CD14-positive monocyte (primary cell): ENCODE measurements at regions not wholly inside any gene's neighbourhood (a gene's known extent, or its start where the extent isn't known, plus 50 kb on each side); places are given as distances from the start of the nearest gene placed in this dataset.

ENCODE experiments used
- DNase-seq, 3 donors: peaks; one replicate each; pipeline ENCODE4 v3.0.0-alpha.2; 2011 to 2022
- H2AFZ ChIP-seq: 2 replicates; pipeline ENCODE4 v1.6.0; 2012; ENCODE audit warnings: mild to moderate bottlenecking, low read depth, low read length, inconsistent platforms; ENCODE audit not compliant: insufficient read depth, poor library complexity, severe bottlenecking
- H3K27ac ChIP-seq, 2 donors: 1 replicate in 1 of 2; 2 replicates in 1 of 2; pipeline ENCODE4 v1.5.1; 2012 to 2013; ENCODE audit warnings: low read length in 2 of 2, control low read depth in 1 of 2, inconsistent platforms in 1 of 2, low read depth in 1 of 2, mild to moderate bottlenecking in 1 of 2
- H3K27me3 ChIP-seq, 2 donors: one replicate each; pipeline versions ENCODE4 v1.6.0 to v1.6.1; 2011 to 2013; ENCODE audit warnings: low read length in 2 of 2; ENCODE audit not compliant: control insufficient read depth in 2 of 2, insufficient read depth in 2 of 2
- H3K36me3 ChIP-seq, 2 donors: replicated peaks in 1 of 2; 1 replicate in 1 of 2; 2 replicates in 1 of 2; pipeline versions ENCODE4 v1.5.1 to v1.6.1; 2012 to 2013; ENCODE audit warnings: low read length in 2 of 2, control low read depth in 1 of 2, inconsistent platforms in 1 of 2, mild to moderate bottlenecking in 1 of 2; ENCODE audit not compliant: insufficient read depth in 2 of 2, control insufficient read depth in 1 of 2
- H3K4me1 ChIP-seq, 2 donors: 1 replicate in 1 of 2; 2 replicates in 1 of 2; pipeline versions ENCODE4 v1.5.1 to v1.6.1; 2012 to 2013; ENCODE audit warnings: low read length in 2 of 2, control low read depth in 1 of 2, inconsistent platforms in 1 of 2, mild to moderate bottlenecking in 1 of 2, moderate library complexity in 1 of 2; ENCODE audit not compliant: insufficient read depth in 2 of 2, control insufficient read depth in 1 of 2
- H3K4me2 ChIP-seq: replicated peaks from 2 replicates; pipeline ENCODE3; 2012; ENCODE audit warnings: low read length, moderate library complexity, mild to moderate bottlenecking; ENCODE audit not compliant: poor library complexity, severe bottlenecking; ENCODE audit errors: extremely low read depth
- H3K4me3 ChIP-seq, 3 experiments: fragments of 200-600 bp in 1 of 3; sonication (generic) in 1 of 3; replicated peaks in 1 of 3; 1 replicate in 2 of 3; 2 replicates in 1 of 3; pipeline ENCODE4 v1.5.1; 2011 to 2013; ENCODE audit warnings: low read length in 3 of 3, mild to moderate bottlenecking in 3 of 3, control low read depth in 2 of 3, low read depth in 2 of 3, inconsistent platforms in 1 of 3, moderate library complexity in 1 of 3
- H3K79me2 ChIP-seq: 2 replicates; pipeline ENCODE4 v1.6.0; 2012; ENCODE audit warnings: mild to moderate bottlenecking, control low read depth, inconsistent platforms, low read length, moderate library complexity; ENCODE audit not compliant: insufficient read depth
- H3K9ac ChIP-seq: 2 replicates; pipeline ENCODE4 v1.6.0; 2017; ENCODE audit warnings: low read length, mild to moderate bottlenecking; ENCODE audit not compliant: insufficient read depth, poor library complexity, severe bottlenecking
- H3K9me3 ChIP-seq, 2 donors: replicated peaks in 1 of 2; 1 replicate in 1 of 2; 2 replicates in 1 of 2; pipeline versions ENCODE4 v1.5.1 to v1.6.1; 2012 to 2013; ENCODE audit warnings: low read length in 2 of 2, control low read depth in 1 of 2; ENCODE audit not compliant: control insufficient read depth in 1 of 2, insufficient read depth in 1 of 2
- H4K20me1 ChIP-seq: 2 replicates; pipeline ENCODE4 v1.6.0; 2012; ENCODE audit warnings: mild to moderate bottlenecking, low read length, control low read depth, moderate library complexity; ENCODE audit not compliant: insufficient read depth
- H3K27ac Mint-ChIP-seq, 7 donors: one replicate each; pipeline ENCODE4 v1.8.0; 2020; ENCODE audit warnings: mild to moderate bottlenecking in 7 of 7, mixed read lengths in 7 of 7, moderate library complexity in 6 of 7, inconsistent platforms in 2 of 7
- H3K27me3 Mint-ChIP-seq, 3 donors: one replicate each; pipeline ENCODE4 v1.8.0; 2021 to 2022; ENCODE audit warnings: low read depth in 3 of 3, mild to moderate bottlenecking in 3 of 3, mixed read lengths in 3 of 3, moderate library complexity in 3 of 3, inconsistent platforms in 1 of 3
- H3K36me3 Mint-ChIP-seq, 2 donors: one replicate each; pipeline ENCODE4 v1.8.0; 2020; ENCODE audit warnings: mixed read lengths in 2 of 2, inconsistent platforms in 1 of 2, mild to moderate bottlenecking in 1 of 2
- H3K4me1 Mint-ChIP-seq: one replicate; pipeline ENCODE4 v1.8.0; 2020; ENCODE audit warnings: mild to moderate bottlenecking, mixed read lengths
- H3K4me3 Mint-ChIP-seq, 2 donors: one replicate each; pipeline ENCODE4 v1.8.0; 2020; ENCODE audit warnings: mild to moderate bottlenecking in 2 of 2, mixed read lengths in 2 of 2, moderate library complexity in 1 of 2
- H3K9me3 Mint-ChIP-seq, 7 donors: one replicate each; pipeline ENCODE4 v1.8.0; 2020 to 2022; ENCODE audit warnings: mixed read lengths in 7 of 7, mild to moderate bottlenecking in 6 of 7, moderate library complexity in 6 of 7, inconsistent platforms in 2 of 7
- WGBS: methylation state at CpG from one replicate; pipeline ENCODE4 v1.1.5; 2013; ENCODE audit warnings: missing lambda C conversion rate; ENCODE audit not compliant: insufficient coverage; 5-methylcytosine and 5-hydroxymethylcytosine counted together
- intact Hi-C, 2 donors: fragments of 100-400 bp; cut with micrococcal nuclease; formaldehyde crosslinking; loops; one replicate each; pipeline versions ENCODE4 v1.15.0 to v1.15.1; 2023
- TF ChIP-seq, protein P1 (sequence below): fragments of 200-600 bp; IDR thresholded peaks from one replicate; pipeline ENCODE4 v1.8.0; 2022; ENCODE audit warnings: antibody characterized with exemption, mild to moderate bottlenecking

- no peak overlapping the region for H3K27ac ChIP-seq
- Mint-ChIP-seq H3K27ac (no peak overlapping the region), H3K4me1 (no peaks in the 10 kb centered on the region), H3K36me3 (no peaks in the 10 kb centered on the region), H3K27me3 (peaks cover 0 to 6% (median 3%) of the 10 kb centered on the region in 3 donors), H3K4me3 (no peak overlapping the region), H3K9me3 (peaks cover 0 to 13% (median 2%) of the 10 kb centered on the region in 7 donors)
- H3K4me2 ChIP-seq = no peak overlapping the region
- no peaks in the 10 kb centered on the region for H3K79me2 ChIP-seq
- no peaks in the 10 kb centered on the region for H3K36me3 ChIP-seq
- no peak for DNase-seq
- no peaks in the 10 kb centered on the region for H3K4me1 ChIP-seq
- H4K20me1 ChIP-seq = no peaks in the 10 kb centered on the region
- TF ChIP-seq, protein P1, sequence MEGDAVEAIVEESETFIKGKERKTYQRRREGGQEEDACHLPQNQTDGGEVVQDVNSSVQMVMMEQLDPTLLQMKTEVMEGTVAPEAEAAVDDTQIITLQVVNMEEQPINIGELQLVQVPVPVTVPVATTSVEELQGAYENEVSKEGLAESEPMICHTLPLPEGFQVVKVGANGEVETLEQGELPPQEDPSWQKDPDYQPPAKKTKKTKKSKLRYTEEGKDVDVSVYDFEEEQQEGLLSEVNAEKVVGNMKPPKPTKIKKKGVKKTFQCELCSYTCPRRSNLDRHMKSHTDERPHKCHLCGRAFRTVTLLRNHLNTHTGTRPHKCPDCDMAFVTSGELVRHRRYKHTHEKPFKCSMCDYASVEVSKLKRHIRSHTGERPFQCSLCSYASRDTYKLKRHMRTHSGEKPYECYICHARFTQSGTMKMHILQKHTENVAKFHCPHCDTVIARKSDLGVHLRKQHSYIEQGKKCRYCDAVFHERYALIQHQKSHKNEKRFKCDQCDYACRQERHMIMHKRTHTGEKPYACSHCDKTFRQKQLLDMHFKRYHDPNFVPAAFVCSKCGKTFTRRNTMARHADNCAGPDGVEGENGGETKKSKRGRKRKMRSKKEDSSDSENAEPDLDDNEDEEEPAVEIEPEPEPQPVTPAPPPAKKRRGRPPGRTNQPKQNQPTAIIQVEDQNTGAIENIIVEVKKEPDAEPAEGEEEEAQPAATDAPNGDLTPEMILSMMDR = no peak
- H3K27me3 ChIP-seq = no peaks in the 10 kb centered on the region
- no peak overlapping the region for H2AFZ ChIP-seq
- no peaks in the 10 kb centered on the region for H3K9me3 ChIP-seq
- no peak overlapping the region for H3K4me3 ChIP-seq
- intact Hi-C loops = no loop called here
- no peak overlapping the region for H3K9ac ChIP-seq
Observed at GRCh38 chr3:159158801-159159200, 356.9 kb downstream of the MFSD1 start.

DNA sequence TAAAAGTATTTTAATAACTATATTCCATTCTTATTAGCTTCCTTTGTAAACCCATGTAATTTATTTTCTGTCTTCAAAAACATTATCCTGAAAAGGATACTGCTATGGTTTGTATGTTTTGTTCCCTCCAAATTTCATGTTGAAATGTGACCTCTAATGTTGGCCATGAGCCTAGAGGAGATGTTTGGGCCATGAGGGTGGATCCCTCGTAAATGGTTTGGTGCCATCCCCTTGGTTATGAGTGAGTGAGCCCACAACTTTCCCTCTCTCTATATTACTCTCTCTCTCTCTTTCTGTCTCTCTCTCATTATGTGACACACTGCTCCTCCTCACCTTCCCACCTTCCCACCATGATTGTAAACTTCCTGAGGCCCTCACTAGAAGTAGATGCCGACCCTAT lies 357.7 kb downstream of the MFSD1 start:
- Histone ChIP-seq H3K9me3 (no peaks in the 10 kb centered on the region), H3K4me3 (no peak overlapping the region), H2AFZ (no peak overlapping the region), H3K4me2 (no peak overlapping the region), H3K36me3 (no peaks in the 10 kb centered on the region), H3K79me2 (no peaks in the 10 kb centered on the region), H3K4me1 (no peaks in the 10 kb centered on the region), H3K27me3 (no peaks in the 10 kb centered on the region), H3K27ac (no peak overlapping the region), H3K9ac (no peak overlapping the region), H4K20me1 (no peaks in the 10 kb centered on the region)
- TF ChIP-seq, protein P1 = no peak
- Mint-ChIP-seq H3K27me3 (peaks cover under 1 to 6% (median 3%) of the 10 kb centered on the region in 3 donors), H3K27ac (no peak overlapping the region), H3K4me1 (no peaks in the 10 kb centered on the region), H3K9me3 (peaks cover 0 to 13% (median 2%) of the 10 kb centered on the region in 7 donors), H3K36me3 (no peaks in the 10 kb centered on the region), H3K4me3 (no peak overlapping the region)
- intact Hi-C loops = no loop called here
- no peak for DNase-seq
- 80% methylated on average over 1 of the region's 2 CpGs for WGBS
